SK-MEL-5 (cell line): ENCODE measurements at regions not wholly inside any gene's neighbourhood (a gene's known extent, or its start where the extent isn't known, plus 50 kb on each side); places are given as distances from the start of the nearest gene placed in this dataset.
A peak's percentile ranks its signal among the peaks of the same experiment; 100 is the strongest.

Source experiments
- DNase-seq: peaks from one replicate; pipeline ENCODE4 v3.0.0-alpha.2; 2016; ENCODE audit warnings: low read depth, low spot score
- in situ Hi-C: cut with HindIII; loops from 2 replicates; pipeline ENCODE4 v1.10.0; 2016; ENCODE audit warnings: low sequenced_read_pairs, high pct_unique_total_duplicates, low pct_unique_long_range_greater_than_20kb

DNA sequence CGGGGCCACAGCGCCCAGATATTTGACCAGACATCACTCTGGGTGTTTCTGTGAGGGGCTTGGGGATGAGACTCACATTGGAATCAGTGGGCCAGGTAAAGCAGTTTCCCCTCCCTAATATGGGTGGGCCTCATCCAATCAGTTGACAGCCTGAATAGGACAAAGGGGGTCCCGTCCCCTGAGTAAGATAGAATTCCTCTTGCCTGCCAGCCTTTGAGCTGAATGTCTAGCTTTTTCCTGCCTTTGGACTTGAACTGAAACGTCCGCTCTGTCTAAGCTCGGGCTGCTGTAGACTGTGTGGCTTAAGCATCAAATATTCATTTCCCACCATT, 88.8 kb upstream of the DIO3 start:
- no peak for DNase-seq
- in situ Hi-C loops = no loop called here

- in situ Hi-C loops = no loop called here
Observed at GRCh38 chr14:101473045-101473729, 88.1 kb upstream of the DIO3 start.

GRCh38 chr14:101473795-101474562, 87.3 kb upstream of the DIO3 start:
- in situ Hi-C loops = no loop called here
- no peak for DNase-seq

More at GRCh38 chr14:101473045-101473729, 88.1 kb upstream of the DIO3 start:
- DNase-seq = no peak

DNA sequence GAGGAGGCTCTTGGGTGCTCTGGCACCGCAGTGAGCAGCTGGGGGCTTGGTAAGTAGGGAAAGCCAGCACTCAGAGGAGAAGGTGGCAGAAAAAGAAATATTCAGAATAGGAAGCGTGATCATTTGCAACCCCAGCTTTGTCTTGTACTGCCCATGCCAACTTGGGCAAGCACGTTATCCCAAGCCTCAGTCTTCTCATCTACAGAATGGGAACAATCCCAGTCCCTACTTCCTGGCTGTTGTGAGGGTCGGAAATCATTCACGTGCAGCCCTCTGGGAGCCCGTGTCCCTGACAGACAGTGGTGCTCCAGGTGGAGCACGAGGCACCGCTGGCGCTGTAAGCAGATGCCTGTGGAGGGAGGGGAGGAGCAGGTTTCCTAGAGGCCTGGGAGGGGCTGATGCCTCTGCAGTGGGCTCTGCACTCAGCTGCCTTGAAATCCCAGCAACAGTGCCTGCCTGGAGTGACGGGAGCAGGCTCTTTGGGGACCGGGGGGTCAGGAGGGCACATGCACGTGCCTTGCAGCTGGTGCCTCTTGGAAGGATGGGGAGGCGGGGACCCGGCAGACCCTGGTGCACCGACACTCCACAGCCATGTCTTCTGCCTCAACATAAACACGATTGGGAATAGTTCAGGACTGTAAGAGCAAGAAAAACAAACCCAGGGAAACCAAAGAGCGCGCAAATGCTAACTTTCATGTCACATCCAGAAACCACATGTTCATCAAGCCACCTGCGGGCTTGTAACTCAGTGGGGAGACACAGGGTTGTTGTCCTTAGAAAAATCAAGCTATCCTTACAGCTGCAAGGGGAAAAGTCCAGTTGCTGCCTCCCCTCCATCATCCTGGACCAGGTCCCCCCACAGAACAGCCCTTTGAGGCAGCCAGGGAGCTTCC, 86.5 kb upstream of the DIO3 start:
- DNase-seq = no peak
- in situ Hi-C loops = no loop called here

DNA sequence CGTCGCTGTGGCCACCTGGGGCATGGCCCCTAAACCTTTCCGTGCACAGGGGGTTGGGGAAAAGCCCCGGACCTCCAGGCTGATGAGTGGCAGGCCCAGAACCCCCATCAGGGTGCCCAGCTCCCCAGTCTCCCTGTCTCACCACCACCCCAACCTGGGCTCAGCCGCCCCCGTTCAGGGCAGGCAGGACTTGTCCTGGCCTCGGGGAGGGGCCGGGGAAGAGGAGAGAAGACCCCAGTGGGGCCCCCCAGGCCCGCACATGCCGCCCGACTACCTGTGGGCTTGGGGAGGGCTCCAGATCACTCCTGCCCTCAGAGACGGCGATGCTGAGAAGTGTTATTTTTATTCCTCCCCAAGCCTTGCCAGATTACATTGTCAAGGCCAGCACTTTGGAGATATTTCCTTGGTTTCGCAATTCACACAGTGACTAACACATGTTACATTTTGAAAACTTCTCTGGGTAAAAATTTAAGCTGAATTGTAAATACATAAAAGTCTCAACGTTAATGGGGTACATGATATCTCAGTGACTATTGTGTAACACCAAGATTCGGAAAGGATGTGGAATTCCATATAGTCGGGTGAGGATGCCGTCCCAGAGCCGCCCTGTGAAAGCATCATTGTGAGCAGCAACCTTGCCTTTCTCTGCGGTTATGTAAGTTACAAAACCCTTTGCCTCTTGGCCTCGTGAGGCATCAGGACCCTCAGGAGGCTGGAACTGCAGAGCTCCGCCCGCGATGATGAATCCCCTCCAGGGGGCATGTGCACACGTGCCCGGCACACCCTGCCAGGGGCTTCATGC, 85.6 kb upstream of the DIO3 start:
- in situ Hi-C loops = no loop called here
- DNase-seq = no peak

GRCh38 chr14:101476258-101476915, 84.9 kb upstream of the DIO3 start:
- DNase-seq = no peak
- in situ Hi-C loops = no loop called here

- peak; percentile 7 for DNase-seq
- in situ Hi-C loops = no loop called here
Observed at GRCh38 chr14:101476916-101477553, 84.3 kb upstream of the DIO3 start.

DNA sequence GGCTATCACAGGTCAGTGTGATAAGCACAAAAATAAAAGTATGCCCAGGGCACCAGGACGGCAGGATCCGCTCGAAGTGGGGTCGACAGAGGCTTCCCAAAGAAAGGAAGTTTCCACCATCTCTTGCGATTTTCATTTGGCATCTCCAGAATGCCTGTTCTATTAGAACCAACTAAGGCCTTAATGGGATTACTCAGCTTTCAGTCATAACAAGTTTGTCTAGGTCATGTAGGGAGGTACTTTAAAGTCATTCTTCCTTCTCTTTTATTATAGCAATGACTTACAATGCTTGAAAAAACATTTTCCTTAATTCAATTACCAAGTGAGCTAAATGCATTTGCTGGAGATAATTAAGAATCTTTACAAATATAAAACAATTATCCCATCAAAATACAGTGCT, 83.6 kb upstream of the DIO3 start:
- in situ Hi-C loops = no loop called here
- DNase-seq = no peak

DNA sequence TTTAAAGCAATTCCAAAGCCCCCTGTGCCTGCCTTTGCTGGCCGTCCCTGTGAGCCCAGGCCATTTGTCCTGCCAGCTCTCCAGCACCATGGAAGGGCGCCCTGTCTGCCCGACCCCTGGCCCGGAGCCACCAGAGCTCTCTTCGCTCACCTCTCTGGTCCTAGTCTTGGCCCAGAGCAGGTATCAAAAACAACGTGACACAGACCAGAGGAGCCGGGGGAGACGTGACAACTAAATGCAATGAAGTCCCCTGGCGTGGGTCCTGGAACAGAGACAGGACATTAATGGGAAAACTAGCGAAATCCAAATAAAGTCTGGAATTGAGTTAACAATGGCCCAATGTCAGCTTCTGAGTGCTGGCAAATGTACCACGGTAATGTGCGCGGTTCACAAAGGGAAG, 83.2 kb upstream of the DIO3 start:
- in situ Hi-C loops = no loop called here
- DNase-seq = no peak

DNA sequence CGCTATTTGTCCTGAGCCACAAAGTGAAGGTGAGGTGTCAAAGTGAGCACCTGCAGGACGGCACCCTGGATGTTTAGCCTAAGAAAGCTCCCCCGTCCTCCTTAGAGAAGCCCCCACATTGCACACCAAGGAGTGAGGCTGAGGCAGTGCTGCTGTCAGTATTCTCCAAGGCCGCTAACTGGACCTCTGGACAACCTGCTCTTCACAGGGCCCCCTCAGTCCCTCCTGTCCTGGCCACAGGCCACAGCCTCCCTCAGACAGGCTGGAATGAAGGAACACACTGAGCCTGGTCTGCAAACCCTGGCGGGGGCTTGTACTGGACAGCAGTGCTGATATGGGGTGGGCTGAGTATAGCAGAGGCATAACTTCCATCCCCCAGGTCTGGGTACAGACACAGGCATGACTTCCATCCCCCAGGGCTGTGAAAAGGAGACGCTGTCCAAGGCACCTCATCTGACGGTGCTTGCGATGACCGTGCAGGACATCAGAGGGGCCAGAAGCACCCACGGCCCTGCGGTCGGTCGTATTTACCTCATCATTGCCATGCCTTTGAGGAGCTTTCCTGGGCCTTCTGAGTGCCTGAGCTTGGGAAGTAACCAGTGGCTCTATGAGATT, 82.4 kb upstream of the DIO3 start:
- DNase-seq = no peak
- in situ Hi-C loops = no loop called here

GRCh38 chr14:101480022-101480746, 81.1 kb upstream of the DIO3 start:
- DNase-seq = no peak
- in situ Hi-C loops = no loop called here

DNA sequence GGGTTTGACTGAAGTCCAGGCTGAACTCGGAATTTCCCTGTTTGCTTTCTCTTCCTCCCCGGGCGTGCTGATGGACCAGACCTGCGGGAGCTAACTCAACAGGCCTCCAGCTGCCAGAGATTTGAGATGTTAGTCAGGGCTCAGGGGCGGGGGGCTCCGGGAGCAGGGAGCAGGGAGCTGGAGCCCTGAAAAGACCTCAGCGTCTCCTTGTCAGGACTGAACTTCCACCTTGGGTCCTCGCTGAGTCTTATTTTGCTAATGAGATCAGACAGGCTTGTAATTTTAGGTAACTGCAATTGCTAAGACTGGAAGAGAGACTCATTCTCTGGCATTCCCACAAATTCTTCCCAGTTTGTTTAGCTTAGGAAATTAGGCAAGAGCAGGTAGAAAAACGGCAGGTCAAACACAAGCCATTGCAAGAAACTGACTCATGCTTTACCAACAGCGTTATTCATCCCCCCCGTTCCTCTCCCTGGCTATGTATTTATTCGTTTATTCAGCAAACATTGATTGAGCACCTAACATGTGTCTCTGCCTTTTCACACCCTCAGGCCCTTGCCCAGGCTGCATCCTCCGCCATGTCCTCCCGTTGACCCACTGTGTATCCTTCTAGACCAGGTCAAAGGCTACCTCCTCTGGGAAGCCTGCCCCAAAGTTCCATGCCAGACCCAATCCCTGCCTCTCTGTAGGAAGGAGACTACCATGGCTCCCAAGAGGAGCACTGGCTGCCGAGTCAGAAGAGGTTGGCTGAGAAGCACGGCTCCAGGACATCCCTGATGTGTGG, 80.4 kb upstream of the DIO3 start:
- no peak for DNase-seq
- in situ Hi-C loops = no loop called here

GRCh38 chr14:101481557-101481956, 79.7 kb upstream of the DIO3 start:
- in situ Hi-C loops = no loop called here
- no peak for DNase-seq

DNA sequence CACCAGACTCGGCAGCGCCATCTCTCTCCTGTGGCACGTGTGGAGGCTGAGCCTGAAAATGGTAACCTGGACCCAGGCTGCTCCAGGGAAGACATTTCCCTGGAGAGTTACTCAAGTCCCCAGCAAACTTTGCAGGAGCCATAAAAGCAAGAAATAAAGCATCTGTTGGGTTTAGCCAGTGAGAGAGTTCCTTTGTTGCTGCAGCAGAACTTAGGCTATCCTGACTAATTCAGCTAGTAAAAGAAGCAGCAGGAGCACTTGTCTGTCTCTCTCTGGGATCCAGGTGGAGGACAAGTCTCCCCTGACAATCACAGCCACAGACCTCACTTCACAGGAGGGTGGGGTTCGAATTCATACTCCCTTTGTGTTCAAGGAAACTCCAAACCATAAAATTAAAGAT, 79.2 kb upstream of the DIO3 start:
- in situ Hi-C loops = no loop called here
- no peak for DNase-seq

DNA sequence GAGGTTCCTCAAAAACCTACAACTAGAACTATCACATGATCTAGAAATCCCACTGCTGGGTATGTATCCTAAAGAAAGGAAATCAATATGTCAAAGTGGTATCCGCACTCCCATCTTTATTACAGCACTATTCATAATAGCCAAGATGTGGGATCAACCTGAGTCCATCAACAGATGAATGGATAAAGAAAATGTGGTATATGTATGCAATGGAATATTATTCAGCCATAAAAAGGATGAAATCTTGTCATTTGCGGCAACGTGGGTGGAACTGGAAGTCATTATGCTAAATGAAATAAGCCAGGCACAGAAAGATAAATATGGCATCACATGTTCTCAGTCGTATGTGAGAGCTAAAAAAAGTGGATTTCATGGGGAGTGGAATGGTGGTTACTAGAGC, 77.5 kb upstream of the DIO3 start:
- in situ Hi-C loops = no loop called here
- DNase-seq = no peak
